ENCODE measurements at regions not wholly inside any gene's neighbourhood (a gene's known extent, or its start where the extent isn't known, plus 50 kb on each side); places are given as distances from the start of the nearest gene placed in this dataset.

GRCh38 chr13:76474966-76475365, 411.2 kb downstream of the KCTD12 start:
- Histone ChIP-seq H3K27me3 (replicated peaks in 1 of 4; ENCODE audit: control insufficient read depth in 3 of 4, extremely low read depth in 1 of 4, insufficient read depth in 3 of 4, low read length in 3 of 4) (no peaks in the 10 kb centered on the region), H3K79me2 (ENCODE audit: control insufficient read depth in 1 of 2, insufficient read depth in 2 of 2, low read length in 2 of 2) (no peaks in the 10 kb centered on the region), H3K56ac (replicated peaks; ENCODE audit: insufficient read length, low read depth, low read length) (no peak overlapping the region), H2AK5ac (ENCODE audit: low read depth, low read length) (no peak overlapping the region), H3K36me3 (ENCODE audit: control insufficient read depth in 2 of 4, insufficient read depth in 4 of 4, low read length in 3 of 4) (no peaks in the 10 kb centered on the region), H4K91ac (replicated peaks; ENCODE audit: insufficient read length, low read length) (no peak overlapping the region), H2BK20ac (ENCODE audit: low read length) (no peak overlapping the region), H2BK12ac (ENCODE audit: low read depth, low read length) (no peak overlapping the region), H3K4ac (replicated peaks; ENCODE audit: insufficient read length, low read depth, low read length) (no peak overlapping the region), H3K9me3 (ENCODE audit: insufficient read depth in 2 of 2, low read depth in 1 of 2, low read length in 1 of 2) (no peaks in the 10 kb centered on the region), H3K4me2 (ENCODE audit: insufficient read depth in 1 of 2, low read depth in 2 of 2, low read length in 2 of 2) (no peak overlapping the region), H3K4me3 (ENCODE audit: extremely low read depth in 1 of 4, insufficient read depth in 2 of 4, low read depth in 3 of 4, low read length in 4 of 4) (no peak overlapping the region), H3K23ac (ENCODE audit: insufficient read length) (no peak overlapping the region), H4K20me1 (replicated peaks in 1 of 2; ENCODE audit: control insufficient read depth in 1 of 2, insufficient read depth in 2 of 2, low read length in 2 of 2) (no peaks in the 10 kb centered on the region), H2AFZ (ENCODE audit: low read length) (no peak overlapping the region), H3K4me1 (replicated peaks in 1 of 4; ENCODE audit: control insufficient read depth in 3 of 4, insufficient read depth in 4 of 4, low read length in 3 of 4) (no peaks in the 10 kb centered on the region), H3K18ac (ENCODE audit: extremely low read depth, low read length) (no peak overlapping the region), H3K14ac (ENCODE audit: insufficient read length) (no peak overlapping the region), H2BK5ac (ENCODE audit: low read depth, low read length) (no peak overlapping the region), H4K8ac (ENCODE audit: extremely low read depth, insufficient read depth, low read length) (no peak overlapping the region), H3K79me1 (ENCODE audit: low read depth, low read length) (no peaks in the 10 kb centered on the region), H4K5ac (ENCODE audit: insufficient read length, low read depth, low read length) (no peak overlapping the region), H3K9ac (replicated peaks in 1 of 4; ENCODE audit: extremely low read depth in 1 of 4, low read depth in 3 of 4, low read length in 3 of 4) (no peak overlapping the region), H3K23me2 (ENCODE audit: low read depth, low read length) (no peaks in the 10 kb centered on the region), H2BK15ac (ENCODE audit: low read length) (no peak overlapping the region), H3K27ac (ENCODE audit: low read depth, low read length) (no peak overlapping the region), H2BK120ac (replicated peaks; ENCODE audit: low read depth, low read length) (no peak overlapping the region)
- DNase-seq (ENCODE audit: low read depth in 1 of 2, low spot score in 2 of 2) (no peak), FAIRE-seq (no peak)
- WGBS, 2 experiments (ENCODE audit: extremely low coverage in 1 of 2, insufficient coverage in 1 of 2, insufficient read length in 1 of 2, insufficient replicate concordance in 2 of 2, low coverage in 1 of 2, low lambda C conversion rate in 2 of 2, missing lambda C conversion rate in 1 of 2) = 98% methylated on average over 2 of the region's 2 CpGs; no CpG with 5 or more reads in 1 of the 2 experiments
- POLR2A ChIA-PET (ENCODE audit: partially characterized antibody) = no interaction called here
- no peak for TF ChIP-seq PHF8 (conservative IDR thresholded peaks at IDR 0.05; ENCODE audit: low read depth, low read length)
- no peak for TF ChIP-seq SP2 (IDR thresholded peaks at IDR 0.05; ENCODE audit: low read length)
- TF ChIP-seq SRF (IDR thresholded peaks at IDR 0.05; ENCODE audit: low read depth, low read length) = no peak
- TF ChIP-seq POLR2A (IDR thresholded peaks at IDR 0.05; ENCODE audit: control extremely low read depth in 1 of 2, low read depth in 2 of 2, low read length in 2 of 2) = no peak
- no peak for TF ChIP-seq SIX5 (IDR thresholded peaks at IDR 0.05; ENCODE audit: low read depth, low read length)
- no peak for TF ChIP-seq RFX5 (IDR thresholded peaks at IDR 0.05; ENCODE audit: borderline replicate concordance, low read depth, low read length)
- CTCF ChIA-PET (ENCODE audit: partially characterized antibody) = interaction anchor here (1.0 to 6.8 kb wide), 6 partner anchors 155 to 787 kb away, joined by 3 to 46 read pairs (median 6); no protein-coding TSS in a partner anchor

All from H1 (cell line).